Hepatocyte (in vitro differentiated cells): ENCODE measurements at regions not wholly inside any gene's neighbourhood (a gene's known extent, or its start where the extent isn't known, plus 50 kb on each side); places are given as distances from the start of the nearest gene placed in this dataset.
A peak's percentile ranks its signal among the peaks of the same experiment; 100 is the strongest.

Source experiments
- DNase-seq: peaks from one replicate; pipeline ENCODE4 v3.0.0-alpha.2; 2016; ENCODE audit warnings: low spot score
- H2AFZ ChIP-seq: fragments of 200-600 bp; sonication (generic); 2 replicates; pipeline ENCODE4 v1.6.0; 2016; ENCODE audit warnings: antibody characterized with exemption, mild to moderate bottlenecking
- H3K27ac ChIP-seq: fragments of 200-600 bp; sonication (generic); 2 replicates; pipeline ENCODE4 v1.5.1; 2016; ENCODE audit warnings: mild to moderate bottlenecking
- H3K27me3 ChIP-seq: fragments of 200-600 bp; sonication (generic); 2 replicates; pipeline ENCODE4 v1.6.1; 2016
- H3K36me3 ChIP-seq: fragments of 200-600 bp; sonication (generic); replicated peaks from 2 replicates; pipeline ENCODE4 v1.5.1; 2016; ENCODE audit warnings: low read depth; ENCODE audit not compliant: insufficient read depth
- H3K4me1 ChIP-seq: fragments of 200-600 bp; sonication (generic); 2 replicates; pipeline ENCODE4 v1.5.1; 2016; ENCODE audit warnings: mild to moderate bottlenecking, moderate library complexity; ENCODE audit not compliant: insufficient read depth
- H3K4me2 ChIP-seq: fragments of 200-600 bp; sonication (generic); 2 replicates; pipeline ENCODE4 v1.6.0; 2016
- H3K4me3 ChIP-seq: fragments of 200-600 bp; sonication (generic); 2 replicates; pipeline ENCODE4 v1.5.1; 2016; ENCODE audit warnings: mild to moderate bottlenecking
- H3K79me2 ChIP-seq: fragments of 200-600 bp; sonication (generic); 2 replicates; pipeline ENCODE4 v1.6.0; 2017; ENCODE audit warnings: mild to moderate bottlenecking
- H3K9me2 ChIP-seq: fragments of 200-600 bp; sonication (generic); replicated peaks from 2 replicates; pipeline ENCODE4 v1.6.0; 2017; ENCODE audit warnings: mild to moderate bottlenecking; ENCODE audit not compliant: insufficient read depth
- H3K9me3 ChIP-seq: fragments of 200-600 bp; sonication (generic); 2 replicates; pipeline ENCODE4 v1.5.1; 2016; ENCODE audit warnings: low read depth, mild to moderate bottlenecking
- H4K20me1 ChIP-seq: fragments of 200-600 bp; sonication (generic); 2 replicates; pipeline ENCODE4 v1.6.0; 2016; ENCODE audit warnings: mild to moderate bottlenecking; ENCODE audit not compliant: insufficient read depth, poor library complexity, severe bottlenecking
- CTCF ChIP-seq: fragments of 200-600 bp; sonication (generic); IDR thresholded peaks from 2 replicates; pipeline ENCODE4 v1.5.1; 2016; ENCODE audit warnings: antibody characterized with exemption, mild to moderate bottlenecking; ENCODE audit not compliant: poor library complexity
- EZH2 ChIP-seq: fragments of 200-600 bp; sonication (generic); IDR thresholded peaks from 2 replicates; pipeline ENCODE4 v1.6.1; 2016; ENCODE audit warnings: antibody characterized with exemption, mild to moderate bottlenecking, borderline replicate concordance
- EZH2phosphoT487 ChIP-seq: fragments of 200-600 bp; sonication (generic); IDR thresholded peaks from one replicate; pipeline ENCODE4 v1.6.1; 2018; ENCODE audit warnings: antibody characterized with exemption, mild to moderate bottlenecking, low read depth, moderate library complexity; ENCODE audit not compliant: unreplicated experiment, severe bottlenecking
- WGBS: methylation state at CpG from one replicate; pipeline ENCODE4 v1.1.6; 2016; ENCODE audit warnings: low lambda C conversion rate; ENCODE audit errors: missing lambda C conversion rate; 5-methylcytosine and 5-hydroxymethylcytosine counted together

GRCh38 chr9:23596913-23597634 is 229.0 kb downstream of the ELAVL2 start:
- Histone ChIP-seq H3K79me2 (no peaks in the 10 kb centered on the region), H3K4me1 (no peaks in the 10 kb centered on the region), H3K9me2 (no peaks in the 10 kb centered on the region), H4K20me1 (no peaks in the 10 kb centered on the region), H2AFZ (no peak overlapping the region), H3K27ac (no peak overlapping the region), H3K9me3 (no peaks in the 10 kb centered on the region), H3K36me3 (no peaks in the 10 kb centered on the region), H3K4me3 (no peak overlapping the region), H3K4me2 (no peak overlapping the region), H3K27me3 (no peaks in the 10 kb centered on the region)
- DNase-seq = no peak
- 67% methylated on average over 3 of the region's 3 CpGs for WGBS
- no peak for TF ChIP-seq CTCF
- TF ChIP-seq EZH2 = no peak
- no peak for TF ChIP-seq EZH2phosphoT487

DNA sequence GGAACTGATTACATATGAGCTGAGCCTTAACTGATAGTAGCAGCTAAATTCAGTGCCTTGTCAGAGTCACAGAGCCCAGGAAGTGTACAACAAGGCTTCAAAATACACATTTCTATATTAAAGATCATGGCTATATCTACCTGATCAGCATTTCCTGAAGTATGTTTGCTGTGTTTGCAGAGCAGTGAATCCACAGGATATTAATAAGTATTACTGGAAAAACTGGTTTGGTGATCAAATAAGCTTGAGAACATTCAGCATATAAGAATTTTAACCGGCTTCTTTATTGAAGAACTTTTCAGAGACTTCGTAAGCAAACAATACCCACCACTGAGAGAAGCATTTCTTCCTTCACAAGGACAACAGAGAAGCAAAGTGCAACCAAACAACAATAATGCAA is 227.0 kb downstream of the ELAVL2 start:
- WGBS = 69% methylated on average over 2 of the region's 2 CpGs
- no peak for TF ChIP-seq CTCF
- TF ChIP-seq EZH2phosphoT487 = no peak
- no peak for TF ChIP-seq EZH2

DNA sequence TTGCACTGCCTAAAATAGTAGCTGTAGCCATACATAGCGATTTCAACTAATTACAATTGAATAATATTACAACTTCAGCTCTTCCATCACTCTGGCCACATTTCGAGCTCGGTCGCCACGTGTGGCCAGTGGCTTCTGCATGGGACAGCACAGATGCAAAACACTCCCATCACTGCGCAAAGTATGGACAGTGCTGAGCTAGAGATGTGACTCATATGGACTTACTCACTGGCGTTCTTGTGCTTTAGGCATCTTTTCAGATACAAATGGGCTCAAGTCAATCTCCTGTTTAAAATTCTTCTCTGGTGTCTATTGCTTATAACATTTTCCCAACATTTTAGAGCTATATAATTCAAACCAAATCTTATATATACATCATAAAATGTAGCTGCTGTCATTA is 222.7 kb downstream of the ELAVL2 start:
- Histone ChIP-seq H3K36me3 (no peaks in the 10 kb centered on the region), H3K4me2 (no peak overlapping the region), H3K4me1 (no peaks in the 10 kb centered on the region), H3K9me2 (no peaks in the 10 kb centered on the region), H3K27ac (no peak overlapping the region), H3K4me3 (no peak overlapping the region), H3K27me3 (no peaks in the 10 kb centered on the region), H3K9me3 (no peaks in the 10 kb centered on the region), H2AFZ (no peak overlapping the region), H3K79me2 (no peaks in the 10 kb centered on the region), H4K20me1 (no peaks in the 10 kb centered on the region)
- DNase-seq = no peak
- 96% methylated on average over 7 of the region's 7 CpGs for WGBS
- TF ChIP-seq CTCF = no peak
- no peak for TF ChIP-seq EZH2phosphoT487
- no peak for TF ChIP-seq EZH2

More for the DNA sequence above, 227.0 kb downstream of the ELAVL2 start:
- no peaks in the 10 kb centered on the region for H4K20me1 ChIP-seq
- H3K36me3 ChIP-seq = no peaks in the 10 kb centered on the region
- no peak overlapping the region for H2AFZ ChIP-seq
- H3K27me3 ChIP-seq = no peaks in the 10 kb centered on the region
- H3K79me2 ChIP-seq = no peaks in the 10 kb centered on the region
- no peaks in the 10 kb centered on the region for H3K4me1 ChIP-seq
- H3K27ac ChIP-seq = peak overlapping the region; percentile 16
- no peaks in the 10 kb centered on the region for H3K9me3 ChIP-seq
- H3K4me2 ChIP-seq = no peak overlapping the region
- no peak overlapping the region for H3K4me3 ChIP-seq
- no peaks in the 10 kb centered on the region for H3K9me2 ChIP-seq
- no peak for DNase-seq

GRCh38 chr9:23606107-23606506 is 219.9 kb downstream of the ELAVL2 start:
- Histone ChIP-seq H3K9me3 (no peaks in the 10 kb centered on the region), H3K27me3 (no peaks in the 10 kb centered on the region), H2AFZ (no peak overlapping the region), H3K9me2 (no peaks in the 10 kb centered on the region), H3K4me2 (no peak overlapping the region), H4K20me1 (no peaks in the 10 kb centered on the region), H3K4me3 (no peak overlapping the region), H3K79me2 (no peaks in the 10 kb centered on the region), H3K4me1 (no peaks in the 10 kb centered on the region), H3K36me3 (no peaks in the 10 kb centered on the region), H3K27ac (no peak overlapping the region)
- TF ChIP-seq EZH2 (no peak), CTCF (no peak), EZH2phosphoT487 (no peak)
- 89% methylated on average over 1 of the region's 1 CpG for WGBS
- DNase-seq = no peak
